Transverse colon (tissue), 4 donors: ENCODE measurements at regions not wholly inside any gene's neighbourhood (a gene's known extent, or its start where the extent isn't known, plus 50 kb on each side); places are given as distances from the start of the nearest gene placed in this dataset.

ENCODE experiments used
- DNase-seq: peaks from one replicate; pipeline ENCODE4 v3.0.0-alpha.2; 2019
- H3K27ac ChIP-seq, 4 donors: fragments of 200-600 bp; sonication (generic); 2 replicates each; pipeline ENCODE4 v1.5.1; 2016 to 2018; ENCODE audit warnings: inconsistent platforms in 4 of 4
- H3K27me3 ChIP-seq: fragments of 200-600 bp; sonication (generic); 2 replicates; pipeline ENCODE4 v1.5.1; 2017; ENCODE audit warnings: inconsistent platforms
- H3K36me3 ChIP-seq, 4 donors: fragments of 200-600 bp; sonication (generic); 2 replicates each; pipeline ENCODE4 v1.5.1; 2017 to 2019; ENCODE audit warnings: inconsistent platforms in 4 of 4
- H3K4me1 ChIP-seq, 4 donors: fragments of 200-600 bp; sonication (generic); 2 replicates each; pipeline ENCODE4 v1.5.1; 2017 to 2020; ENCODE audit warnings: inconsistent platforms in 4 of 4
- H3K4me3 ChIP-seq, 4 donors: fragments of 200-600 bp; sonication (generic); 1 replicate in 1 of 4; 2 replicates in 3 of 4; pipeline versions ENCODE4 v1.5.1 to v1.6.1; 2017 to 2019; ENCODE audit warnings: inconsistent platforms in 4 of 4
- H3K9me3 ChIP-seq, 2 donors: fragments of 200-600 bp; sonication (generic); 2 replicates each; pipeline ENCODE4 v1.5.1; 2017 to 2019; ENCODE audit warnings: inconsistent platforms in 2 of 2
- EP300 ChIP-seq: sonication (generic); formaldehyde crosslinking; IDR thresholded peaks from one replicate; pipeline ENCODE4 v1.6.1; 2017; ENCODE audit warnings: antibody characterized with exemption, low read depth
- POLR2A ChIP-seq: fragments of 450-650 bp; IDR thresholded peaks from one replicate; pipeline ENCODE4 v1.6.1; 2016; ENCODE audit warnings: antibody characterized with exemption, mild to moderate bottlenecking, moderate library complexity
- POLR2AphosphoS5 ChIP-seq, 3 donors: sonication (generic); formaldehyde crosslinking; IDR thresholded peaks; one replicate each; pipeline ENCODE4 v1.6.1; 2016; ENCODE audit warnings: antibody characterized with exemption in 3 of 3
- WGBS, 2 donors: methylation state at CpG; one replicate each; pipeline ENCODE4 v1.1.5; 2018; ENCODE audit warnings: low coverage in 1 of 2; 5-methylcytosine and 5-hydroxymethylcytosine counted together
- in situ Hi-C, 4 donors: fragments of 200-750 bp; cut with MboI; loops; one replicate each; pipeline versions ENCODE4 v1.15.0 to v1.15.1; 2017; ENCODE audit warnings: low sequenced_read_pairs in 3 of 4, low pct_ligation_motif_present in 1 of 4, low pct_unique_long_range_greater_than_20kb in 1 of 4
- intact Hi-C: fragments of 100-400 bp; cut with DNase I; formaldehyde crosslinking; loops from one replicate; pipeline ENCODE4 v1.15.1; 2023; ENCODE audit warnings: low total_unique reads
- TF ChIP-seq, protein P1 (sequence below), 5 experiments: fragments of 200-600 bp in 3 of 5; fragments of 450-650 bp in 2 of 5; sonication (generic) in 3 of 5; IDR thresholded peaks; 1 replicate in 2 of 5; 2 replicates in 3 of 5; pipeline ENCODE4 v1.5.1; 2016 to 2017; ENCODE audit warnings: antibody characterized with exemption in 5 of 5, inconsistent platforms in 3 of 5, mild to moderate bottlenecking in 2 of 5, moderate library complexity in 1 of 5

DNA sequence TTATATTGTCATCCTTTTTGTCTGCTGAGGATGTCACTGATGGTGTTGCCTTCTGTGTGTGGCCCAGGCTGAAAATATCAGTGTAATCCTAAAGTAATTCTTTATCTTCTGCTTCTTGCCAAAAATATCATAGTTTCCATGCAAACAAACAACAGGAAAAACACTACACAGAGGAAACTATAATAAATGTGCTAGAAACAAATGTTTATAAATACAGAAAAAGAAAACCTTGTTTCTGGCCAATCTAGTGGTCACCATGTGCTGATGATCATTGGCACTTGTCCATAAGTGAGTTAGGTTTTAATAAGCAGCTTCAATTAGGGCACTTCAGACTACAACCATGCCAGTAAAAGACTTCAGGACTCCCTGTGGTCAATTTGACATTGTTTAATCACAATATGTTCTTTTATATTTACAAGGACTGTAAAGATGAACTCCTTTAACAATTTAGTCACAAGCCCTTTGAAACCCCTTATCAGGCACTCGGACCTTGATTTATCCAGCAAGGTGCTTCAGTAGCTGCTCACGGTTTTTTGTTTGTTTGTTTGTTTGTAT, 124.8 kb downstream of the TMTC3 start:
- Histone ChIP-seq H3K4me3 (no peak overlapping the region), H3K27me3 (no peaks in the 10 kb centered on the region), H3K36me3 (no peaks in the 10 kb centered on the region), H3K27ac (peak overlapping the region in 3 of 4 donors; percentile 1 to 58 (median 21)), H3K4me1 (no peaks in the 10 kb centered on the region), H3K9me3 (no peaks in the 10 kb centered on the region)
- TF ChIP-seq, protein P1, sequence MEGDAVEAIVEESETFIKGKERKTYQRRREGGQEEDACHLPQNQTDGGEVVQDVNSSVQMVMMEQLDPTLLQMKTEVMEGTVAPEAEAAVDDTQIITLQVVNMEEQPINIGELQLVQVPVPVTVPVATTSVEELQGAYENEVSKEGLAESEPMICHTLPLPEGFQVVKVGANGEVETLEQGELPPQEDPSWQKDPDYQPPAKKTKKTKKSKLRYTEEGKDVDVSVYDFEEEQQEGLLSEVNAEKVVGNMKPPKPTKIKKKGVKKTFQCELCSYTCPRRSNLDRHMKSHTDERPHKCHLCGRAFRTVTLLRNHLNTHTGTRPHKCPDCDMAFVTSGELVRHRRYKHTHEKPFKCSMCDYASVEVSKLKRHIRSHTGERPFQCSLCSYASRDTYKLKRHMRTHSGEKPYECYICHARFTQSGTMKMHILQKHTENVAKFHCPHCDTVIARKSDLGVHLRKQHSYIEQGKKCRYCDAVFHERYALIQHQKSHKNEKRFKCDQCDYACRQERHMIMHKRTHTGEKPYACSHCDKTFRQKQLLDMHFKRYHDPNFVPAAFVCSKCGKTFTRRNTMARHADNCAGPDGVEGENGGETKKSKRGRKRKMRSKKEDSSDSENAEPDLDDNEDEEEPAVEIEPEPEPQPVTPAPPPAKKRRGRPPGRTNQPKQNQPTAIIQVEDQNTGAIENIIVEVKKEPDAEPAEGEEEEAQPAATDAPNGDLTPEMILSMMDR (IDR thresholded peaks at IDR 0.05) = no peak
- no peak for TF ChIP-seq EP300
- no peak for TF ChIP-seq POLR2AphosphoS5 (IDR thresholded peaks at IDR 0.05)
- TF ChIP-seq POLR2A = no peak
- intact Hi-C loops (no loop called here), in situ Hi-C loops (no loop called here)
- no peak for DNase-seq
- 35 to 48% methylated on average over 2 of the region's 2 CpGs for WGBS, 2 donors

DNA sequence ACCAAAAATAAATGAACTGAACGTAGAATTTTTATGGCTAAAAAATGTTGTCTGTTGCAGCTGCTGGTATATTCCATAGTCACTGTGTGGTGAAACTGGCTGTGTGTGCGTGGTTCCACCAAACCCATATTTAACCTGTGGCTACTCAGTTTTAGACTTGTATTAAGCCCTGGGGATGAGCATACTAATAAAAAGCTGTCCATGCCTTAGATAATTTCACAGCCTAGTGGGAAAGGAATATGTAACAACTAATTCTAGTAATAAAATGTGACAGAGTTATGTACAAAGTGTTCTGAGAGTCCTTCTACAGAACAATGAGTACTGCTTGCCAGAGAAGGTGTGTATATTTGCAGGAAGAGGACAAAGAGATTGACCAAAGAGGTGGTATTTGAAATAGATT, 125.5 kb downstream of the TMTC3 start:
- Histone ChIP-seq H3K9me3 (no peaks in the 10 kb centered on the region), H3K27me3 (no peaks in the 10 kb centered on the region), H3K4me3 (no peak overlapping the region), H3K4me1 (no peaks in the 10 kb centered on the region), H3K36me3 (no peaks in the 10 kb centered on the region), H3K27ac (peak overlapping the region in 3 of 4 donors; percentile 1 to 58 (median 21))
- 59 to 69% methylated on average over 2 of the region's 2 CpGs for WGBS, 2 donors
- intact Hi-C loops = no loop called here
- in situ Hi-C loops = no loop called here
- TF ChIP-seq POLR2A (no peak), EP300 (peak; percentile 21), POLR2AphosphoS5 (IDR thresholded peaks at IDR 0.05) (peak in 1 of 3 donors; percentile 33)
- TF ChIP-seq, protein P1 (IDR thresholded peaks at IDR 0.05) = no peak
- no peak for DNase-seq

DNA sequence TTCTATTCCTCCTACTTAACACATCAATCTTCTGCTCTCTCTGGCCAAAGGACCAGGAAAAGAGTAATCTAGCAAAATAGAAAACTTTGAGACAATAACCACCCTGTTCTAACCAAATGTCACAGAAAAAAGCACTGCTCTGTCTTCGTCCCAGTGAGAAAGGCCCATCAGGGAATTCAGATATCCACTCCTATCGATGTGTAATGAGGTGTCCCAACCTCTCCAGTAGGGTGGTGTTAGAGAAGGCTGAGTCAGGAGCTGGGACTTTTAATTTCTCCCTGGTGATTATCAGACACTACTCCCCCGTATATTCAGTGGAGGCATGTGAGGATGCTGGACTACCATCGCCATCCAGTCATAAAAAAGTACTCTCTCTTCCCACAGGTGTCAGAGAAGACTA, 130.3 kb downstream of the TMTC3 start:
- H3K4me3 ChIP-seq = no peak overlapping the region
- no peaks in the 10 kb centered on the region for H3K4me1 ChIP-seq
- H3K27me3 ChIP-seq = no peaks in the 10 kb centered on the region
- 91 to 94% methylated on average over 3 to 4 of the region's 4 CpGs for WGBS, 2 donors
- no peaks in the 10 kb centered on the region for H3K9me3 ChIP-seq
- H3K36me3 ChIP-seq = no peaks in the 10 kb centered on the region
- DNase-seq = no peak
- H3K27ac ChIP-seq = no peak overlapping the region
- in situ Hi-C loops = no loop called here
- intact Hi-C loops = no loop called here
- TF ChIP-seq POLR2A (no peak), EP300 (no peak), POLR2AphosphoS5 (IDR thresholded peaks at IDR 0.05) (no peak)
- TF ChIP-seq, protein P1 (IDR thresholded peaks at IDR 0.05) = no peak

DNA sequence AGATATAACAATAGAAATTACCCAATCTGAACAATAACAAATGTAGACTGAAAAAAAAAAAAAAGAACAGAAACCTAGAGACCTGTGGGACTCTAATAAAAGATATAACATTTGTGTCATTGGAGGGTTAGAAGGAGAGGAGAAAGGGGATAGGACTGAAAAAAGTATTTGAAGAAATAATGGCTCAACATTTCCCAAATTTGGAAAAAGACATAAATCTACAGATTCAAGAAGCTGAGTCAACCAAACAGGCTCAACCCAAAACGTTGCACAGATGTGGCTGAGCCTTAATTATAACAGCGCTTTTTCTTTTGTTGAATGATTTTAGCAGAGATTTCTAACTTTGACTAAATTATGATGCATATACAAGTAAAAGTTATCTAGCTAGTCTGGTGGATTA, 131.3 kb downstream of the TMTC3 start:
- no peak for DNase-seq
- in situ Hi-C loops = no loop called here
- H3K36me3 ChIP-seq = no peaks in the 10 kb centered on the region
- no peak overlapping the region for H3K27ac ChIP-seq
- 73 to 85% methylated on average over 2 of the region's 2 CpGs for WGBS, 2 donors
- H3K4me1 ChIP-seq = no peaks in the 10 kb centered on the region
- intact Hi-C loops = no loop called here
- TF ChIP-seq POLR2AphosphoS5 (IDR thresholded peaks at IDR 0.05) = no peak
- TF ChIP-seq POLR2A = no peak
- no peak for TF ChIP-seq EP300
- TF ChIP-seq, protein P1 (IDR thresholded peaks at IDR 0.05) = no peak
- no peaks in the 10 kb centered on the region for H3K9me3 ChIP-seq
- no peaks in the 10 kb centered on the region for H3K27me3 ChIP-seq
- H3K4me3 ChIP-seq = no peak overlapping the region
